ENCODE measurements at regions not wholly inside any gene's neighbourhood (a gene's known extent, or its start where the extent isn't known, plus 50 kb on each side); places are given as distances from the start of the nearest gene placed in this dataset.

DNA sequence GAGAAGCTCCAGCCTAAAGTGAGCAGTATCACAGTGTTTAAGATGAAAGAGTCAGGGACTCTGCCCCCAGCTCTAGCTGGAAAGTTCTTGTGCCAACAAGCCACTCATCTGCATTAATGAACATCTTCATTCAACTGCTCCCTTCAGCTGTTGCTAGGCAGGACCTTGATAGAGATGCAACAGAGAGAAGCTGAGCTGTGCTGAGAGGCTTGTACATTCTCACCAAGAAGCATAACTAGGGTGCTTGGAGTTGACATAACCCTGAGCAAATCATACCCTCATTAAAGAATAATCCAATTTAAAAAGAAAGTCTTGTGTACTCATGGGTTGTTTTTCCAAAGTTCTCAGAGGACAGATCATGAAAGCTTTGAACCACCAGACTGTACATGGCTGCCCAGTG lies 63.2 kb downstream of the ATXN3L start:
- TF ChIP-seq, protein P1, sequence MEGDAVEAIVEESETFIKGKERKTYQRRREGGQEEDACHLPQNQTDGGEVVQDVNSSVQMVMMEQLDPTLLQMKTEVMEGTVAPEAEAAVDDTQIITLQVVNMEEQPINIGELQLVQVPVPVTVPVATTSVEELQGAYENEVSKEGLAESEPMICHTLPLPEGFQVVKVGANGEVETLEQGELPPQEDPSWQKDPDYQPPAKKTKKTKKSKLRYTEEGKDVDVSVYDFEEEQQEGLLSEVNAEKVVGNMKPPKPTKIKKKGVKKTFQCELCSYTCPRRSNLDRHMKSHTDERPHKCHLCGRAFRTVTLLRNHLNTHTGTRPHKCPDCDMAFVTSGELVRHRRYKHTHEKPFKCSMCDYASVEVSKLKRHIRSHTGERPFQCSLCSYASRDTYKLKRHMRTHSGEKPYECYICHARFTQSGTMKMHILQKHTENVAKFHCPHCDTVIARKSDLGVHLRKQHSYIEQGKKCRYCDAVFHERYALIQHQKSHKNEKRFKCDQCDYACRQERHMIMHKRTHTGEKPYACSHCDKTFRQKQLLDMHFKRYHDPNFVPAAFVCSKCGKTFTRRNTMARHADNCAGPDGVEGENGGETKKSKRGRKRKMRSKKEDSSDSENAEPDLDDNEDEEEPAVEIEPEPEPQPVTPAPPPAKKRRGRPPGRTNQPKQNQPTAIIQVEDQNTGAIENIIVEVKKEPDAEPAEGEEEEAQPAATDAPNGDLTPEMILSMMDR (conservative IDR thresholded peaks at IDR 0.05; ENCODE audit: low read depth, low read length), result no peak
- TF ChIP-seq POLR2A (IDR thresholded peaks at IDR 0.05; ENCODE audit: low read depth, low read length) (no peak), CHD1 (IDR thresholded peaks at IDR 0.05; ENCODE audit: low read depth, low read length) (no peak), MAZ (IDR thresholded peaks at IDR 0.05; ENCODE audit: borderline replicate concordance, low read depth, low read length) (no peak), RFX5 (IDR thresholded peaks at IDR 0.05; ENCODE audit: low read depth, low read length) (no peak), RAD21 (IDR thresholded peaks at IDR 0.05; ENCODE audit: low read length) (no peak)
- TF ChIP-seq, protein P2, sequence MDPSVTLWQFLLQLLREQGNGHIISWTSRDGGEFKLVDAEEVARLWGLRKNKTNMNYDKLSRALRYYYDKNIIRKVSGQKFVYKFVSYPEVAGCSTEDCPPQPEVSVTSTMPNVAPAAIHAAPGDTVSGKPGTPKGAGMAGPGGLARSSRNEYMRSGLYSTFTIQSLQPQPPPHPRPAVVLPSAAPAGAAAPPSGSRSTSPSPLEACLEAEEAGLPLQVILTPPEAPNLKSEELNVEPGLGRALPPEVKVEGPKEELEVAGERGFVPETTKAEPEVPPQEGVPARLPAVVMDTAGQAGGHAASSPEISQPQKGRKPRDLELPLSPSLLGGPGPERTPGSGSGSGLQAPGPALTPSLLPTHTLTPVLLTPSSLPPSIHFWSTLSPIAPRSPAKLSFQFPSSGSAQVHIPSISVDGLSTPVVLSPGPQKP (IDR thresholded peaks at IDR 0.05; ENCODE audit: borderline replicate concordance, low read depth, low read length), result no peak
